NCI-H748 (cell line): ENCODE measurements at regions not wholly inside any gene's neighbourhood (a gene's known extent, or its start where the extent isn't known, plus 50 kb on each side); places are given as distances from the start of the nearest gene placed in this dataset.
"Not testable (repeated sequence)": the region's sequence is repeated elsewhere in the genome, so short reads cannot be mapped to it uniquely, and the experiment has no call there.

Experiments
- DNase-seq: peaks from one replicate; lab custom pipeline; 2025; ENCODE audit not compliant: unreplicated experiment; lab: John Stamatoyannopoulos, UW

- DNase-seq, result no peak
Measured at GRCh38 chr9:109972026-109972882, 192.3 kb downstream of the PALM2AKAP2 start.

GRCh38 chr9:109973336-109973735 lies 193.3 kb downstream of the PALM2AKAP2 start:
- no peak for DNase-seq

GRCh38 chr9:109974143-109974917 lies 194.3 kb downstream of the PALM2AKAP2 start:
- no peak for DNase-seq

DNA sequence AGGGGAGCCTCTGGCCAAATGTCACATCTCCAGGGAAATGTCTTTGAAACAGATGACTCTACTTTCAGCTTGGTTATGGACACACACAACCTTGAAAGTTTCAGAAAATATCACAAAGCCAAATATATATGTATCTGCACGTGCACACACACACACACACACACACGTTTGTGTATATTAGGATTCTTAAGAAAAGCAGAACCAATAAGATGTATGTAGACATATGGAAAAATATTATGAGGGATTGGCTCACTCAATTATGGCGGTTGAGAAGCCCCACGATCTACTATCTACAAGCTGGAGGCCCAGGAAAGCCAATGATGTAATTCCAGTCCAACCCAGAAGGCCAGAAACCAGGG lies 194.9 kb downstream of the PALM2AKAP2 start:
- no peak for DNase-seq

- no peak for DNase-seq
Measured at GRCh38 chr9:109975574-109976295, 195.7 kb downstream of the PALM2AKAP2 start.

DNA sequence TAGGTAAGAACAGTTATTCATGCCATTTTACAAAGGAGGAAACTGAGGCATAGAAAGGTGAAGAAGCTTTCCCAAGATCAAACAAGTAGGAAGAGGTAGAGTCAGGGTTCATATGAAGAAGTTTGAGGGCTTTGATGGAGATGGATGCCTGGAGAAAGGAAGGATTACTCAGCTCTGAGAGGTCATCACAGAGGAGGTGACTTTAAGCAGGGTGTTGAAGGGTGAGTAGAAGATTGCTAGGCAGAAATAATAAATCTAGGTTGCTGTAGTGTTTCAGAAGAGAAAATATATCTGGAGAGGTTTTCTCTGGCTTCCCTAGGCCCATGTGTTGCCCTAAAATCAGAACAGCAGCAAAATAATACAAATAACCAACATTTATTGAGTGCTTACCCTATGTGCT lies 196.3 kb downstream of the PALM2AKAP2 start:
- no peak for DNase-seq

DNA sequence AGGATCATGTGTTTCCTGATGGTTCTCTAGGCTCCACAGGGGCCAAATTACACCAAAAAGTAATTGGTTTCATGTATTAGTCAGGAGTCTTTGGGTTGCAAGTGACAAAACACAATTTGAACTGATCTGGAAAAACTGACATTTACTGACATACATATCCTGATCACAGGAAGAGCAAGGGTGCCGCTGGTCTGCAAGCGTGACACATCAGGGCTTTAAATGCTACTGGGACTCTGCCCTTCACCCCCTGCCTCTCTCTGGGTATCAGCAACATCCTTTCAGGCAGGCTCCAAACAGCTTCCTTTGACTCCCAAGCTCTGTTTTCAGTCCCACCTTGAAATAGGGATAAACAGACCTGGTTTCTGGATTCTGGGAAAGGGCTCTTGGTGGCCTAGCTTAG lies 197.5 kb downstream of the PALM2AKAP2 start:
- DNase-seq, result no peak

GRCh38 chr9:109981091-109981490 lies 201.1 kb downstream of the PALM2AKAP2 start:
- DNase-seq, result no peak

DNA sequence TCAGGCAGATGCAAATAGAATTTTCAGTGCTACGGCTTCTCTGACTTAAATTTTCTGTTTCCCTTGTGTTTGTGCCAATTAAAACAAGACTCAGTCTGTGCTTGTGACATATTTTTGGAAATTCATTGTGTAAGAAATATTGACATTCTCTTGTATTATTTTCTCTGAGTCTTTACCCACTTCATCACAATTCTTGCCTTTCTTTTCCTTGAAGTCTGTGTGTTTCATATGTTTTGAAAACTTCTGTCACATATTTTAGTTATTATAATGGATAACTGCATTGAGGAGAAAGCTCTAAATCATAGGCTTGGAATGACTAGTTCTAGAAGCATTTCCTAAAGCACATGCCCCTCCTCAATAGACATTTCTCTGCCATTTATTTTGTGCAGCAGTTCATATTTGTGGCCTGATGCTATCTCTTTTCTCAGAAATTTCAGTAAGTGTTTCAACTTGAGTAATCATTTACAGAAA lies 206.6 kb downstream of the PALM2AKAP2 start:
- DNase-seq, result no peak

DNA sequence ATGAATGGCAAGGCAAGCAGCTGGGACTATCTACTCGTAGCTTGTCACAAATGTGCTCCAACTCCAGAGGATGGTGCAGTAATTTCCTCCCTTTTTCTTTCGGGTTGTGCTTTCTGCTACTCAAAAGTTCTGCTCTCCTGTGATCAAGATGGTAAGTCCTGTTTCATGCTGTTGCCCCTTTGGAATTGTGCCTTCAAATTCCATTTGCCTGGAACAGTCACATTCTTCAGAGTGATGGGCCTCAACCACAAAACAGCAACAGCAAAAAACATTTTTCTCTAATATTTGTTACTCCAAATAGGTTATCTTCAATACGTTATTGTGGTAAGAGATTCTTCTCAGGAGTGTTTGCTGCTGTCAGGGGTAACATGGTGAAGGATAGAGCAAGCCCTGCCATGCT lies 209.3 kb downstream of the PALM2AKAP2 start:
- no peak for DNase-seq

DNA sequence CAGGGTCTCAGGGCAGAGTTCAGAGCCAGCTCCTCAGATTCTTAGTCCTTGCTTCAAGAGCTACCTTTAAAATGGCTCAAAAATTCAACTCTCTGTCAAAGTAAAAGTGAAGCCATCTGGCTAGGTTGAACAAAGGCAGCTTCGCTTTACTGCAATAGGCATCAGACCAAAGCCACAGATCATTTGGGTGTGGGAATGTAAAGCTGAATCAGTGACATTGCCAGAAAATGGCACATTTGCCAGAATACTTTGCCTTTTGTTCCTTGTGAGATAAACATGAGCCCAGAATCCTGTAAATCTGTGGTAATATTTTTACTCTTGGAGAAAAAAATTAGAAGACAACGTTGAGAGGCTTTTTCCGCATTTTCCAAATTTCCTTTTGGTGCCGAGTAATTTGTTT lies 210.5 kb downstream of the PALM2AKAP2 start:
- no peak for DNase-seq

DNA sequence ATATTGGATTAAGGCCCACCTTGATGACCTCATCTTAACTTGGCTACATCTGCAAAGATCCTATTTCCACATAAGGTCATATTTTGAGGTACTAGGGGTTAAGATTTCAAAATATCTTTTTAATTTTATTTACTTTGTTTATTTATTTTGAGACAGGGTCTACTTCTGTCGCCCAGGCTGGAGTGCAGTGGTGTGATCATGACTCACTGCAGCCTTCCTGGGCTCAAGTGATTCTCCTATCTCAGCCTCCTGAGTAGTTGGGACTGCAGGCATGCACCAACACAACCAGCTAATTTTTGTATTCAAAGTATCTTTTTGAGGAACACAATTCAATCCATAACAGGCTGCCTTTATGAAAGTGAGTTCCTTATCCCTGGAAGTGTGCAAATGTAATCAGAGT lies 212.3 kb downstream of the PALM2AKAP2 start:
- no peak for DNase-seq

DNA sequence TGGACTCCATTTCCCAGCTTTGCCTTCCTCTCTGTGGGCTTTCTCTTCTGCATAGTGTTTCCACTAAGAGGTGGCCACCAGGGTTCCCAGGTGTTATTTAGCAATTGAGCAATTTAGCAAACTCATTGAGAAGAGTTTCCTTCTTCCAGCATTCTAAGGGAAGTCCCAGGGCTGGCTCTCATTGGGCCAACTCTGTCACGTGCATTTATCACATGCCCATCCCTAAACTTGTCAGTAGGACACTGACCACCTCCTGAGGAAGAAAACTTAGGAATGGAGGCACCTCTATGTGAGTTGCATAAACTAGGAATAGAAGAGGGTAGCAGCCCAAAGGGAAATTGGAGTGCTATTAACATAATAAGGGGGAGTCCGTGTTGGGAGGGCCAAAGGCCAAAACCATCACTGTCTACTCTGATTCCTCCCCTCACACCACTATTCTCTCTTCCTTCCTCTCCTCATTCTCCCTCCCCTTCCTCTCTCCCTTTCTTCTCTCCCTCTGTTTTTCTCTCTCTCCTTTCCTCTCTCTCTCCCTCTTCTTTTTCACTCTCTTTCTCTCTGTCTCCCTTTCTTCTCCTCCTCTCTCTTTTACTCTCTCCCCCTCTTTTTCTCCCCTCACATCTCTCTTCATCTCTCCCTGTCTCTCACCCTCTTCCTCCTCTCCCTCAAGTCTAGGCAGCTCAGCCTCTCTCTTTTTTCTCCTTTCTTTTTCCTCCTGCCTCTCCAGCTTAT lies 213.4 kb downstream of the PALM2AKAP2 start:
- no peak for DNase-seq

- DNase-seq, result no peak
Measured at GRCh38 chr9:109994141-109994540, 213.8 kb downstream of the C9orf152 start.

DNA sequence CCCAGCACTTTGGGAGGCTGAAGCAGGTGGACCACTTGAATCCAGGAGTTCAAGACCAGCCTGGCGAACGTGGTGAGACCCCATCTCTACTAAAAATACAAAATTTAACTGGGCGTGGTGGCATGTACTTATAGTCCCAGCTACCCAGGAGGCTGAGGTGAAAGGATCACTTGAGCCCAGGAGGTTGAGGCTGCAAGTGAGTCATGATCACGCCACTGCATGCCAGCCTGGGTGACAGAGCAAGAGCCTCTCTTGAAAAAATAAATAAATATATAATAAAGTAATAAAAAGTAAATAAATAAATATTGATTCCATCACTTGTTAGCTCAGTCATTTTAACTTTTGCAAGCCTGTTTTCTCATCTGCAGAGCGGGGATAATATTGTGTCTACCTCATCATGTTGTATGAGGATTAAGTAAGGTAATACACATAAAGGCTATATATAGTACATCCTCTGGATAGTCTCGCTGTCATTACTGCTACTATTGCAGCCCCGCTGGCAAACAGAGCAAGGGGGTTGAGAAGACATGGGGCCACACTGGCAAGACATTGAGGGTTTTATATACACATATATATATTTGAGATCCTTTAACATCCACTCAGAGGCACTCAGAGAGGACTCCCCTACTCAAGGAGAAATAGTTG lies 210.9 kb downstream of the C9orf152 start:
- DNase-seq, result no peak

GRCh38 chr9:109997682-109998081 lies 210.3 kb downstream of the C9orf152 start:
- DNase-seq, result no peak

DNA sequence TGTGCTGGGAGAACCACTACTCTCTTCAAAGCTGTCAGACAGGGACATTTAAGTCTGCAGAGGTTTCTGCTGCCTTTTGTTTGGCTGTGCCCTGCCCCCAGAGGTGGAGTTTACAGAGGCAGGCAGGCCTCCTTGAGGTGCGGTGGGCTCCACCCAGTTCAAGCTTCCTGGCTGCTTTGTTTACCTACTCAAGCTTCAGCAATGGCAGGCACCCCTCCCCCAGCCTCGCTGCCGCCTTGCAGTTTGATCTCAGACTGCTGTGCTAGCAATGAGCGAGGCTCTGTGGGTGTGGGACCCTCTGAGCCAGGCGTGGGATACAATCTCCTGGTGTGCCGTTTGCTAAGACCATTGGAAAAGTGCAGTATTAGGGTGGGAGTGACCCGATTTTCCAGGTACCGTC lies 202.4 kb downstream of the C9orf152 start:
- DNase-seq, result not testable (repeated sequence)

DNA sequence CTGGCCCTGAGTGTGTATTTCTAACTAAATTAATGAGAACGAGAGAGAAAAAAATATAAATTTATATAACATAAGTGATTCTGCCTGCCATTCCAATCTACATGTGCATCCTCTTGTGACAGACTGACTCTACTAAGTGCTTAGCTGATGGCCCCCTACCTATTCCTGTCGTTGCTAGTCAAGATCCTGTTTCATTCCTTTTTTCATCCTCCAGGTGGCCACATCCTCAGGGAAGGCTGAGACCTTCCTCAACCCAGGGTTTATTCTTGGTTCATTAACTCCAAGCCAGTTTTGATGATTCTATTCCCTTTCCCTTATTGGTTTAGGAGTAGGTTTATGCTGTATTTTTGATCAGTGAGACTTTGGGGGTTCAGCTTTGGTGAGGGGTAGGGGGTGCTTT lies 201.3 kb downstream of the C9orf152 start:
- DNase-seq, result peak; percentile 18

GRCh38 chr9:110007477-110008270 lies 200.3 kb downstream of the C9orf152 start:
- no peak for DNase-seq

DNA sequence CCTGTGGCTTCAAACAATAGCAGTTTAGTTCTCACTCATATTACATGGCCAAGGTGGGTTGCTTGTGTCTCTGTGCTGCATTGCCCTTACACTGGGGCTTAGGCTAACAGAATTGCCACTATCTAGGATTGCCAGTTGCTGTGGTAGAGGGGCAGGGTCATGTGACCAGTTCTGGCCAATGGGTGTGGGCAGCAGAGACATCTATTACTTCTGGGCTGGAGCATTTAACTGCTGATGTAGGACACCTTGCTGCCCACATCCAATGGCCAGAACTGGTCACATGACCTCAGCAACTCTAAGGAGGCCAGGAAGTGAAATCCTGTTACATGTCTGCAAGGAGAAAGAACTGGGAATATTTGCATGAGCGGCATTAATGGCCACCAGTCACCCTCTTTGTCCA lies 199.3 kb downstream of the C9orf152 start:
- DNase-seq, result no peak
